Iris pigment epithelial cell (primary cell): ENCODE measurements at regions not wholly inside any gene's neighbourhood (a gene's known extent, or its start where the extent isn't known, plus 50 kb on each side); places are given as distances from the start of the nearest gene placed in this dataset.
"Not testable (repeated sequence)": the region's sequence is repeated elsewhere in the genome, so short reads cannot be mapped to it uniquely, and the experiment has no call there.

Source experiments
- DNase-seq: peaks from one replicate; pipeline ENCODE4 v3.0.0-alpha.2; 2011; ENCODE audit warnings: low read depth

GRCh38 chr22:41023299-41023623 lies 69.1 kb upstream of the EP300 start:
- DNase-seq: no peak

- DNase-seq: peak; percentile 97
Observed at GRCh38 chr22:41028841-41029240, 63.6 kb upstream of the EP300 start.

GRCh38 chr22:41030891-41031290 lies 61.5 kb upstream of the EP300 start:
- DNase-seq: peak; percentile 86

GRCh38 chr22:41034706-41035105 lies 57.7 kb upstream of the EP300 start:
- no peak for DNase-seq

GRCh38 chr22:41036924-41037323 lies 55.5 kb upstream of the EP300 start:
- DNase-seq: no peak

- no peak for DNase-seq
Observed at GRCh38 chr22:41038732-41039131, 53.7 kb upstream of the EP300 start.

GRCh38 chr22:41039641-41040040 lies 52.8 kb upstream of the EP300 start:
- DNase-seq: not testable (repeated sequence)

- no peak for DNase-seq
Observed at GRCh38 chr22:41040483-41040882, 51.9 kb upstream of the EP300 start.

- no peak for DNase-seq
Observed at GRCh38 chr22:41041532-41041931, 50.9 kb upstream of the EP300 start.
